IPS-18a (cell line): ENCODE measurements at regions not wholly inside any gene's neighbourhood (a gene's known extent, or its start where the extent isn't known, plus 50 kb on each side); places are given as distances from the start of the nearest gene placed in this dataset.

Experiments used
- H3K27ac ChIP-seq: one replicate; pipeline ENCODE4 v1.5.1; 2013; ENCODE audit warnings: low read length
- H3K27me3 ChIP-seq: one replicate; pipeline ENCODE4 v1.6.1; 2013; ENCODE audit warnings: mild to moderate bottlenecking, low read length; ENCODE audit not compliant: control insufficient read depth, insufficient read depth
- H3K36me3 ChIP-seq: one replicate; pipeline ENCODE4 v1.6.1; 2013; ENCODE audit warnings: low read depth, low read length; ENCODE audit not compliant: control insufficient read depth
- H3K4me1 ChIP-seq: one replicate; pipeline ENCODE4 v1.6.1; 2013; ENCODE audit warnings: low read depth, low read length; ENCODE audit not compliant: control insufficient read depth
- H3K4me3 ChIP-seq: one replicate; pipeline ENCODE4 v1.5.1; 2013; ENCODE audit warnings: low read length
- H3K9ac ChIP-seq: one replicate; pipeline ENCODE4 v1.6.1; 2013; ENCODE audit warnings: mild to moderate bottlenecking, low read length, moderate library complexity
- H3K9me3 ChIP-seq: one replicate; pipeline ENCODE4 v1.6.1; 2013; ENCODE audit warnings: low read depth, low read length; ENCODE audit not compliant: control insufficient read depth

DNA sequence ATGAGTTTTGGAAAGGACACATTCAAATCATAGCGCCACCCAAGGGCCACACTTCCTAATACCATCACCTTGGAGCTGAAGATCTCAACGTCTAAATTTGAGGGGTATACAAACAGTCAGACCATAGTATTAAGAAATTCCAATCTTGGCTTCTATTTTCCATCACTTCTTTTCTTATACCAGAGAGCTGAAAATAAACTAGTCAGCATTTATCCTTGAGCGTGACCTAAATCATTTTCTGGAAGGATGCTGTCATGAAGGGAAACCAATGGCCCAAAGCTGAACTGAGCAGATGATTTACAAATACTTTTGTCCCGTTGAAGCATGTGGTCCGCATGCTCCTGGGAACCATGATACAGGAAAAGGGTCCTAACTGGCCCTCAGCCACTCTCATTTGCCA lies 921.9 kb downstream of the CCSER2 start:
- H3K27ac ChIP-seq, result no peak overlapping the region
- no peak overlapping the region for H3K4me3 ChIP-seq
- H3K27me3 ChIP-seq, result no peaks in the 10 kb centered on the region
- H3K9me3 ChIP-seq, result no peaks in the 10 kb centered on the region
- no peaks in the 10 kb centered on the region for H3K36me3 ChIP-seq
- no peak overlapping the region for H3K9ac ChIP-seq
- no peaks in the 10 kb centered on the region for H3K4me1 ChIP-seq

DNA sequence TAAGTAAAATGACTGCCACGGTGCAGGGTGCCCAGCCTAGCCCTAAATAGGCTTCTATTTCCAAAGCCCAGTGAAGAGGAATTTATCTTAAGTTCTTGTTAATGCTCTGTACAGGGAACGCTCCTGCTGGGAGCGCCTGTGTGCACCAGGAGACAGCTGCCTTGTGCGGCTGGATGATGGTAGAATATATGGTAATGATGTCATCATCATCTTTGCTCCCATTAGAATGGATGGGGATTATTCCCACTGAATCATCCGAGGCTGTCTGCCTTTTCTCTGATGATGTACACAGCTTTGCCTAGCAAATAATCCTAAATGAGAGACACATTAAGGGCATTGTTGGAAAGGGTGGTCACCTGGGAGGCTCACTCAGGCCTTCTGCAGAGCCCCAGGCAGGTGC lies 928.1 kb downstream of the CCSER2 start:
- Histone ChIP-seq H3K4me1 (no peaks in the 10 kb centered on the region), H3K9ac (no peak overlapping the region), H3K27ac (no peak overlapping the region), H3K27me3 (no peaks in the 10 kb centered on the region), H3K36me3 (no peaks in the 10 kb centered on the region), H3K9me3 (no peaks in the 10 kb centered on the region), H3K4me3 (no peak overlapping the region)

DNA sequence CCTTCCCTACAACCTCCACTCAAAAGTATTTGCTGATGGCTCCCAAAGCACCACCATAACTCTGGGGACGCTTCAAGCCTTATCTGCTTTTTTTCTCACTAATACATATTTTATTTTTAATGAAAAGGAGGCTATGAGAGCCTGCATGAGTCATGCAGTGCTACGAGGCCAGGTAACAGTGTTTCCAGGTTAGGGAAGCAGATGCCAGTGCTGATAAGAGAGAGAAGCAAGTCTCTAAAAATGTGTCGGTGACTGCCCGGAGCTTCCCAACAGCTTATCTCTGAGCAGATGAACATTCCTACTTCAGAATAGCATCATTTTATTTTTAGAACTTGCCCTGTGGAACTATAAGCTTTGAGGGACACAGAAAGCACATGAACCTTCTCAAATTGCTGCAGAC lies 931.5 kb downstream of the CCSER2 start:
- Histone ChIP-seq H3K36me3 (no peaks in the 10 kb centered on the region), H3K27ac (no peak overlapping the region), H3K27me3 (no peaks in the 10 kb centered on the region), H3K4me1 (no peaks in the 10 kb centered on the region), H3K9me3 (no peaks in the 10 kb centered on the region), H3K9ac (no peak overlapping the region), H3K4me3 (no peak overlapping the region)

DNA sequence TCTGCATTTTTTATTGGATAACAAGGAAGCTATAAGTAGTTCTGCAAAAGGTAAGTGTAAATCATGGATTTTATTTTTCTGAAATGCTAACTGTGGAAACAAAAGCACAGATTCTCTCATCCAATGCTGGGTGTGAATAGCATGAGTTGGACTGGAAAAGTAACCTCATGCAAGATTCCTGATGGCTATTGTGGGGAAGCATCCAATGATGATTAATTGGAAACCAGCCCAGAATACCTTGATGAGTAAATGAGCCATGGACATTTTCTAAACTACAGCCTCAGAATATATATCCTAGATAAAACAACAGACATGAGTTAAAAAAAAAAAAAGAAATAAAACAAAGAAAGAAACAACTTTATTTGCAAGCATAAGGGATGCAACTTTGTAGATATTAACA lies 934.6 kb downstream of the CCSER2 start:
- Histone ChIP-seq H3K36me3 (no peaks in the 10 kb centered on the region), H3K4me3 (no peak overlapping the region), H3K9me3 (no peaks in the 10 kb centered on the region), H3K4me1 (no peaks in the 10 kb centered on the region), H3K27ac (no peak overlapping the region), H3K27me3 (no peaks in the 10 kb centered on the region), H3K9ac (no peak overlapping the region)

DNA sequence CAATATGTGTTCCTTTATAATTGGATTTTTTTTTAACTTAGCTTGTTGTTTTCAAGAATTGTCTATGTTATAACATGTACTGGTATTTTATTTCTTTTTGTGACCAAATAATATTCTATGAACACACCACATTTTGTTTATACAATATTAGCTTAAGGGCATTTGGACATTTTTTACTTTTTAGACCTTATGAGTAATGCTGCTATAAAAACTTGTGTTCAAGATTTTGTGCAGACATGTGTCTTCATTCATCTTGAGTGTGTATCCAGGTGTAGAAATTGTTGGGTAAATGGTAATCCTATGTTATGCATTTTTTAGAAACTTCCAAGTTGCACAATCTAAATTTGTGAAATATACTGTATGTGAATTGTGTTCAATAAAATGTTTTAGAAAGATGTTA lies 936.7 kb downstream of the CCSER2 start:
- H3K4me1 ChIP-seq, result no peaks in the 10 kb centered on the region
- no peaks in the 10 kb centered on the region for H3K27me3 ChIP-seq
- H3K36me3 ChIP-seq, result no peaks in the 10 kb centered on the region
- no peaks in the 10 kb centered on the region for H3K9me3 ChIP-seq
- no peak overlapping the region for H3K9ac ChIP-seq
- H3K27ac ChIP-seq, result no peak overlapping the region
- H3K4me3 ChIP-seq, result no peak overlapping the region

DNA sequence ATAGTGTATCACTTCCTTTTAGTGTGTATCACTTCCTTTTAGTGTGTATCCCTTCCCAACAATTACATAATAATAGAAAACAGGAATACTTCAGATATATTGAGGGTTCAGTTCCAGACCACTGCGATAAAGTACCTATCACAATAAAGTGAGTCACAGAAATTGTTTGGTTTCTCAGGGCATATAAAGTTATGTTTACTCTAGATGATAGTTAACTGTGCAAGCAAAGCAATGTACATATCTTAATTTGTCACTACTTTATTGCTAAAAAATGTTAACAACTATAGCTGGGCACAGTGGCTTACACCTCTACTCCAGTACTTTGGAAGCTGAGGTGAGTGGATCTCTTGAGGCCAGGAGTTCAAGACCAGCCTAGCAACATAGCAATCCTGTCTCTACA lies 938.4 kb downstream of the CCSER2 start:
- Histone ChIP-seq H3K27me3 (no peaks in the 10 kb centered on the region), H3K4me3 (no peak overlapping the region), H3K36me3 (no peaks in the 10 kb centered on the region), H3K9ac (no peak overlapping the region), H3K27ac (no peak overlapping the region), H3K9me3 (peaks cover 4% of the 10 kb centered on the region), H3K4me1 (no peaks in the 10 kb centered on the region)

DNA sequence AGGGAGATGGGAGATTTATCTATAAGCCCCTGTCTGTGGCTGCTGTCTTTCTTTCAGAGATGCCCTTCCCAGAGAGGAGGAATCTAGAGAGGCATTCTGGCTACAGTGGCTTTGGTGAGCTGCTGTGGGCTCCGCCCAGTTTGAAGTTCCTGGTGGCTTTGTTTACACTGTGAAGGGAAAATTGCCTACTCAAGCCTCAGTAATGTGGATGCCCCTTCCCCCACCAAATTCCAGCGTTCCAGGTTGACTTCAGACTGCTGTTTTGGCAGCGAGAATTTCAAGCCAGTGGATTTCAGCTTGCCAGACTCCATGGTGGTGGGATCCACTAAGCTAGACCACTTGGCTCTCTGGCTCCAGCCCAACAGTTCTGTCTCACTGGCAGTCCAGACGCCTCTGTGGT lies 951.6 kb downstream of the CCSER2 start:
- no peaks in the 10 kb centered on the region for H3K27me3 ChIP-seq
- H3K4me1 ChIP-seq, result no peaks in the 10 kb centered on the region
- no peaks in the 10 kb centered on the region for H3K9me3 ChIP-seq
- H3K27ac ChIP-seq, result no peak overlapping the region
- H3K4me3 ChIP-seq, result no peak overlapping the region
- no peak overlapping the region for H3K9ac ChIP-seq
- H3K36me3 ChIP-seq, result no peaks in the 10 kb centered on the region

DNA sequence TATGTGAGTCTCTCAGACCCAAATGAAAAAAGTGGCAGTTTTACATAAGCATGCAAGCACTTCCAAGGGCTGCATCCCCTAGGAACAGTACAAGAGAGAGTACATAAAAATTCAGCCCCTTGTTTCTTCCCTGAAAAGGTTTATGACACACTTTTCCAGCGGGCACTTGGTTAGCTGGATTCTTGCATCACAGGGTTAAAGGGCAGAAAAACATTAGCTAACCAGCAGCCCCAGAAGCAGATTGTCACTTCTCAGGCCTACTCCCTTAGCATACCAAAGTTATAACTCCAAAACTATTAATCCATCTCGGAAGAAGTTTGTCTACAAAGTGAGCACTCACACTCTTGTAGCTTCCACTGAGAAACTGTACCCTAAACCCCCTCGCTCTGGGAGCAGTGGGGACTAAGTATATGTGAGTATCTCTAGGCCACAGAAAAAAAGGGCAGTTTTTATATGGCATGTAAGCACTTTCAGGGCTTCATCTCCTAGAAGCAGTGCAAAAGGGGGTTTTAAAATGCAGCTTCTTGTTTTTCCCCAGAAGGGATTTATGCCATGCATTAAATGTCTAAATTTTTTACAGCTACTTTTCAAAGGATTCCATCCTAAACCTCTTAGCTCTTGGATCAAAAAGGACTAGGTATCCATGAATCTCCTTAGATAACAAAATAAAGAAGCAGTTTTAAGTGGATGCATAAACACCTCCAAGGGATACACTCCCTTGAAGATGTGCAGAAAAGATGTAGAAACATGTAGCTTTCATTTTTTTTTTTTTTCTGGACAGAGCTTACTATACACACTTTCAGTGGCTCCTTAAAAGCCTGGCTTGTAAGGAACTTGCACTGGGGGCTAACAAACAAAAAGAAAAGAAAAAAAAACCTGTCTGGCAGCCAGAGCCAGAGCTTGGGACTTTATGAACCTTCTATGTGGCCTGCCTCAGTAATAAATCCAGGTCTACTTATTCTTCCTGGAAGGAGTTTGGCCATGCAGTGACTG lies 956.7 kb downstream of the CCSER2 start:
- Histone ChIP-seq H3K27ac (no peak overlapping the region), H3K9ac (no peak overlapping the region), H3K36me3 (no peaks in the 10 kb centered on the region), H3K27me3 (no peaks in the 10 kb centered on the region), H3K4me1 (no peaks in the 10 kb centered on the region), H3K4me3 (no peak overlapping the region), H3K9me3 (no peaks in the 10 kb centered on the region)

DNA sequence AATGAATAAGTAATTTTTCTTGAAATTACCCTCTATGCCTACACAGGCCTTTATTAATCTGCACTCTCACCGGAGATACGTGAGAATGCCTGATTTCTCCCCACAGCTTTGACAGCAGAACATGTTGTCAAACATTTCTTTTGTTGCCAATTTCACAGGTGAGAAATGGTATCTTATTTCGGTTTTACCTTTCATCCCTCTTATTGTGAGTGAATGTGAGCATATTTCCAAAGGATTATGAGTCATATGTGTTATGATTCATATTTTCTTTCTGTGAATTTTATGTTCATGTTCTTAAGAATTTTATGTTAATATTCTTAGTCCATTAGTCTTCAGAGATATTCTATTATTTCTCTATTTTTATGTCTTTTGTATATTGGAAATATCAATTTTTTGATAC lies 965.1 kb downstream of the CCSER2 start:
- H3K9me3 ChIP-seq, result peaks cover 12% of the 10 kb centered on the region
- H3K36me3 ChIP-seq, result no peaks in the 10 kb centered on the region
- H3K4me3 ChIP-seq, result no peak overlapping the region
- H3K27ac ChIP-seq, result no peak overlapping the region
- H3K27me3 ChIP-seq, result no peaks in the 10 kb centered on the region
- no peaks in the 10 kb centered on the region for H3K4me1 ChIP-seq
- no peak overlapping the region for H3K9ac ChIP-seq

DNA sequence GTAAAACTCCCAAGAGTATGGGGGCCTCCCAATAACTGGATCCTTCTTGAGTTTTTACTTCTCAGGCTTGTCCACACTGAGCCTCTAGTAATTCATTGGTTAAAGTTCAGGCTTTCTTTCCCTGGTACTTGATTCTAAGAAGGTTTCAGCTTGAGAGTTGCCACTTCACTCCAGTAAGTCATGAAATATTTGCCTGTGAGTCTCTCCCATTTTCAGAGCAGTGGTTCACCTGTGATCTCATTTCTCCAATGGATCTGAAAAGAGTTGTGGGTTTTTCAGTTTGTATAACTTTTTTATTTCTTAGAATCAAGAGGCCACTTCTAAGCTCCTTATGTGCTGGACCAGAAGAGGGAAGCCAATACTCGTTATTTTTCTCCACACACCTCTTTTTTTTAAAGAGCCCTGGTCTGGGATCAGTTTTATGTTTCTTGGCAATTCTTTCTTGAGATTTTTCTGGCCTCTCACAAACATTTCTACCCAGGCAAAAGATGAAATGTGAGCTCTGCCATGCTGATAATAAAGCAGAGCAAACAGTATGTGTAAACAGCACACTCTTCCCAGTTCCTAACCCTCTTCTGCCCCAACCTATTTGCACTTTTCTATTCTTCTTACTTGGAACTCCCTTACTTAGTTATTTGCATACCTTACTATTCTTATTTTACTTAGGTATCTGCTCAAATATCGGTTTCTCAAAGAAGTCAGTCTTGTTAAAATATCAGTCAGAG lies 983.4 kb downstream of the CCSER2 start:
- Histone ChIP-seq H3K9me3 (no peaks in the 10 kb centered on the region), H3K4me3 (no peak overlapping the region)

DNA sequence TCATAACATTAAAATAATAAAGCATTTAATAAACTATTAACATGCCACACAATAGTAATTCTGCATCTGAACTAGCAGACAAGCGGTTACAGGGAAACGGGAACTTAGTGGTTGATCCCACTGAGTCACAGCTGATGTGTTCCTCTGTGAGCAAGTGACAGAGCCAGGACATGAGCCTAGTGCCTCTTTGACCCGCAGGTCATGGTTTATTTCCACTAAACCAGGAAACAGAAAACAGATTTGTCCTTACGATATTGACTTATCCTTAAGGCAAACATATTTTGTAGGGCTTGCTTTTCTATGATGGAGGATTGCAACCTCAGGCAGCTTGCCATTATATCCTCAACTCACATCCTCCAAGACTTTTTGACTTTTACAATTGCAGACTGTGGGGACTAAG lies 987.3 kb downstream of the CCSER2 start:
- Histone ChIP-seq H3K9me3 (no peaks in the 10 kb centered on the region), H3K27ac (no peak overlapping the region), H3K36me3 (no peaks in the 10 kb centered on the region), H3K27me3 (no peaks in the 10 kb centered on the region), H3K4me3 (no peak overlapping the region), H3K9ac (no peak overlapping the region), H3K4me1 (no peaks in the 10 kb centered on the region)

More for the DNA sequence above, 983.4 kb downstream of the CCSER2 start:
- Histone ChIP-seq H3K27me3 (no peaks in the 10 kb centered on the region), H3K4me1 (no peaks in the 10 kb centered on the region), H3K9ac (no peak overlapping the region), H3K36me3 (no peaks in the 10 kb centered on the region), H3K27ac (no peak overlapping the region)
